Hepatocyte (in vitro differentiated cells): ENCODE measurements at regions not wholly inside any gene's neighbourhood (a gene's known extent, or its start where the extent isn't known, plus 50 kb on each side); places are given as distances from the start of the nearest gene placed in this dataset.
A peak's percentile ranks its signal among the peaks of the same experiment; 100 is the strongest.
"Not testable (repeated sequence)": the region's sequence is repeated elsewhere in the genome, so short reads cannot be mapped to it uniquely, and the experiment has no call there.

Source experiments
- DNase-seq: peaks from one replicate; pipeline ENCODE4 v3.0.0-alpha.2; 2016; ENCODE audit warnings: low spot score
- H2AFZ ChIP-seq: fragments of 200-600 bp; sonication (generic); 2 replicates; pipeline ENCODE4 v1.6.0; 2016; ENCODE audit warnings: antibody characterized with exemption, mild to moderate bottlenecking
- H3K27ac ChIP-seq: fragments of 200-600 bp; sonication (generic); 2 replicates; pipeline ENCODE4 v1.5.1; 2016; ENCODE audit warnings: mild to moderate bottlenecking
- H3K27me3 ChIP-seq: fragments of 200-600 bp; sonication (generic); 2 replicates; pipeline ENCODE4 v1.6.1; 2016
- H3K36me3 ChIP-seq: fragments of 200-600 bp; sonication (generic); replicated peaks from 2 replicates; pipeline ENCODE4 v1.5.1; 2016; ENCODE audit warnings: low read depth; ENCODE audit not compliant: insufficient read depth
- H3K4me1 ChIP-seq: fragments of 200-600 bp; sonication (generic); 2 replicates; pipeline ENCODE4 v1.5.1; 2016; ENCODE audit warnings: mild to moderate bottlenecking, moderate library complexity; ENCODE audit not compliant: insufficient read depth
- H3K4me2 ChIP-seq: fragments of 200-600 bp; sonication (generic); 2 replicates; pipeline ENCODE4 v1.6.0; 2016
- H3K4me3 ChIP-seq: fragments of 200-600 bp; sonication (generic); 2 replicates; pipeline ENCODE4 v1.5.1; 2016; ENCODE audit warnings: mild to moderate bottlenecking
- H3K79me2 ChIP-seq: fragments of 200-600 bp; sonication (generic); 2 replicates; pipeline ENCODE4 v1.6.0; 2017; ENCODE audit warnings: mild to moderate bottlenecking
- H3K9me2 ChIP-seq: fragments of 200-600 bp; sonication (generic); replicated peaks from 2 replicates; pipeline ENCODE4 v1.6.0; 2017; ENCODE audit warnings: mild to moderate bottlenecking; ENCODE audit not compliant: insufficient read depth
- H3K9me3 ChIP-seq: fragments of 200-600 bp; sonication (generic); 2 replicates; pipeline ENCODE4 v1.5.1; 2016; ENCODE audit warnings: low read depth, mild to moderate bottlenecking
- H4K20me1 ChIP-seq: fragments of 200-600 bp; sonication (generic); 2 replicates; pipeline ENCODE4 v1.6.0; 2016; ENCODE audit warnings: mild to moderate bottlenecking; ENCODE audit not compliant: insufficient read depth, poor library complexity, severe bottlenecking
- EZH2 ChIP-seq: fragments of 200-600 bp; sonication (generic); IDR thresholded peaks from 2 replicates; pipeline ENCODE4 v1.6.1; 2016; ENCODE audit warnings: antibody characterized with exemption, mild to moderate bottlenecking, borderline replicate concordance
- EZH2phosphoT487 ChIP-seq: fragments of 200-600 bp; sonication (generic); IDR thresholded peaks from one replicate; pipeline ENCODE4 v1.6.1; 2018; ENCODE audit warnings: antibody characterized with exemption, mild to moderate bottlenecking, low read depth, moderate library complexity; ENCODE audit not compliant: unreplicated experiment, severe bottlenecking
- WGBS: methylation state at CpG from one replicate; pipeline ENCODE4 v1.1.6; 2016; ENCODE audit warnings: low lambda C conversion rate; ENCODE audit errors: missing lambda C conversion rate; 5-methylcytosine and 5-hydroxymethylcytosine counted together
- TF ChIP-seq, protein P1 (sequence below): fragments of 200-600 bp; sonication (generic); IDR thresholded peaks from 2 replicates; pipeline ENCODE4 v1.5.1; 2016; ENCODE audit warnings: antibody characterized with exemption, mild to moderate bottlenecking; ENCODE audit not compliant: poor library complexity

DNA sequence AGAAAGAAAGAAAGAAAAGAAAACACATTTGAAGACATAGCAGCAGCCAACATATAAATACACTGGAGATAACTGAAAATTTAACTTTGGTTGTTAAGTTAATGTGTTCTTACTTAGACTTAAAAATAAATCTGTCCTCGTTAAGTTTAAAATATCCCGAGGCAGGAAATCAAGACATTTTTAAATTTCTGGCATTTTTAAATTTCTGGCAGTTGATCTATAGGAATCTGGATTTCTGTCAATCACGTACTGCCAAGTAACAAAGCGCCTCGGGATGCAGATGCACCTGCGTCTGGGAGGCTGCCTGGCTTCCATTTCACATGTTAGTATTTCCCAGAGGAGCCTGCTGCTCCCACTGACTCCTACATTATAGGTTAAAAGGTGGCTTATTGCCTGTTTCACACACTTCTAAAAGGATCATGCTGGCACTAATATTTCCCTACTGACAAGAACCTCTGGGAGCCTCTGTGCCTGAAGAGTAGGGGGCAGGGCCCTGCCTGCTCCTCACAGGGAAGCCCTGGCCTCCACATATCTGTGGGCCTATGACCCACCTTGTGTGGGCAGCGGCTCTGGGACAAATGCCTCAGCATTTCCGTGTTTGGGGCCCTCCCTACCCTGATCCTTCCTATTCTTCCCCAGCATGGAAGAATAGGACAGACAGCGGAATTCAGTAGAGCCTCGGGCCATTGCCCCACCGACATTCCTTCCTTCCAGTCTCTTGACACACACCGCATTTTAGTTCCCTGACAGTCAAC is 62.8 kb upstream of the ATP12A start:
- H3K27ac ChIP-seq = no peak overlapping the region
- no peaks in the 10 kb centered on the region for H4K20me1 ChIP-seq
- no peak overlapping the region for H2AFZ ChIP-seq
- no peaks in the 10 kb centered on the region for H3K36me3 ChIP-seq
- 89% methylated on average over 12 of the region's 12 CpGs for WGBS
- H3K4me1 ChIP-seq = no peaks in the 10 kb centered on the region
- TF ChIP-seq, protein P1, sequence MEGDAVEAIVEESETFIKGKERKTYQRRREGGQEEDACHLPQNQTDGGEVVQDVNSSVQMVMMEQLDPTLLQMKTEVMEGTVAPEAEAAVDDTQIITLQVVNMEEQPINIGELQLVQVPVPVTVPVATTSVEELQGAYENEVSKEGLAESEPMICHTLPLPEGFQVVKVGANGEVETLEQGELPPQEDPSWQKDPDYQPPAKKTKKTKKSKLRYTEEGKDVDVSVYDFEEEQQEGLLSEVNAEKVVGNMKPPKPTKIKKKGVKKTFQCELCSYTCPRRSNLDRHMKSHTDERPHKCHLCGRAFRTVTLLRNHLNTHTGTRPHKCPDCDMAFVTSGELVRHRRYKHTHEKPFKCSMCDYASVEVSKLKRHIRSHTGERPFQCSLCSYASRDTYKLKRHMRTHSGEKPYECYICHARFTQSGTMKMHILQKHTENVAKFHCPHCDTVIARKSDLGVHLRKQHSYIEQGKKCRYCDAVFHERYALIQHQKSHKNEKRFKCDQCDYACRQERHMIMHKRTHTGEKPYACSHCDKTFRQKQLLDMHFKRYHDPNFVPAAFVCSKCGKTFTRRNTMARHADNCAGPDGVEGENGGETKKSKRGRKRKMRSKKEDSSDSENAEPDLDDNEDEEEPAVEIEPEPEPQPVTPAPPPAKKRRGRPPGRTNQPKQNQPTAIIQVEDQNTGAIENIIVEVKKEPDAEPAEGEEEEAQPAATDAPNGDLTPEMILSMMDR = no peak
- TF ChIP-seq EZH2 (no peak), EZH2phosphoT487 (no peak)
- H3K27me3 ChIP-seq = no peaks in the 10 kb centered on the region
- H3K9me2 ChIP-seq = no peaks in the 10 kb centered on the region
- no peaks in the 10 kb centered on the region for H3K9me3 ChIP-seq
- no peaks in the 10 kb centered on the region for H3K79me2 ChIP-seq
- H3K4me2 ChIP-seq = no peak overlapping the region
- H3K4me3 ChIP-seq = no peak overlapping the region
- DNase-seq = no peak

DNA sequence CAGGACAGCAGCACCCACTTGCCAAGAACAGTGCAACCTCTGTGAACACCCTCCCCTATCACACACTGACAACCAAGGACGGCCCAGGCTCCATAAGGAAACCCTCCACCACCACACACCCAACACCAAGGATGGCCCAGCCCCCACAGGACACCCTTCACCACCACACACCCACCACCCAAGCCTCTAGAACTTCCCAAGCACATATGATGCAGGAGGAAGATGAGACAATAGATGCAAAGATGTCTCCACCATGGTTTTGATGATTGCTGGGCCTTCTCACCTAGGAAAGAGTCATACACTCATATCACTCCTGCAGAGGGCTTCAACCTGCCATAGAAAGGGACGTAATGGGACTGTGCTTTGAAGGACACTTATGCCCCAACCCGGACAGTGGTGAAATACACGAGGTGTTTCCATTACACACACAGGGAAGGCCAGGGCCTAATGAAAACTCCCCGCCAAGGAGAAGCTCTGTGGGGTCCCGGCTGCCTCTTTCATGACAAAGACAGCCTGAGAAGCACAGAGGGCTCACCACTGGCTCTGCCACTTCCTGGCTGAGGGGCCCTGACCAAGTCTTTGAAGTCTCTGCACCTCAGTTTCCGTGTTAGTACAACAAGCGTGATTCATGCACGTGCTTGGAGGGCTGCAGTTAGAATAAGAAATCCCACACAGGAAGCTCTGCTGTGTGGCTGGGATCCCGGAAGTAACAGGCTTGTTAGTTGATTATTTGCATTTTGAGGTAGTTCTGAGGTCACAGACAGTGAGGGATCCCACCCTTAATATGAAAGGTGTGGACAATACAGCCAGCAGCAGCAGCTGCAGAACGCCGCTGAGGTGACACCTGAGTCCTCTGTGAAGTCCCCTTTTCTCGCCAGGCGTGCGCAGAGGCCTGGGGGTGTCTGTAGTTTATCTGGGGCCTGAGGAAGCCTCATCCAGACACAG is 61.9 kb upstream of the ATP12A start:
- Histone ChIP-seq H3K27ac (peak overlapping the region; percentile 49), H3K79me2 (no peaks in the 10 kb centered on the region), H3K4me3 (no peak overlapping the region), H3K9me3 (no peaks in the 10 kb centered on the region), H3K9me2 (no peaks in the 10 kb centered on the region), H4K20me1 (no peaks in the 10 kb centered on the region), H3K4me2 (no peak overlapping the region), H3K36me3 (no peaks in the 10 kb centered on the region), H3K27me3 (no peaks in the 10 kb centered on the region), H3K4me1 (no peaks in the 10 kb centered on the region), H2AFZ (peak overlapping the region; percentile 21)
- no peak for DNase-seq
- no peak for TF ChIP-seq EZH2phosphoT487
- TF ChIP-seq, protein P1 = no peak
- TF ChIP-seq EZH2 = no peak
- 80% methylated on average over 15 of the region's 15 CpGs for WGBS

DNA sequence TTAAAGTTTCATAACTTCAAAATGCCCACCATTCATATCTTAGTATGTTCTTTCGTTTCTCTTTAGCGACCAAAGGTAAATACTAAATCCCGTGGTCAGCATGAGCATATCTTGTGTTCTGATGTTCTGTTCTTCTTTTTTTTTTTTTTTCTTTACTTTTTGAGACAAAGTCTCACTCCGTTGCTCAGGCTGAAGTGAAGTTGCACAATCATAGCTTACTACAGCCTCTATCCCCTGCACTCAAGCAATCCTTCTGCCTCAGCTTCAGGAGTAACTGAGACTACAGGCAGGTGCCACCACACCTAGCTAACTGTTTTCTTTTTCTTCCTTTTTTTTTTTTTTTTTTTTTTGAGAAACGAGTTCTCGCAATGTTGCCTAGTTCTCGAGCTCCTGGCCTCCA is 60.9 kb upstream of the ATP12A start:
- no peak overlapping the region for H2AFZ ChIP-seq
- no peak overlapping the region for H3K4me2 ChIP-seq
- H3K4me1 ChIP-seq = no peaks in the 10 kb centered on the region
- no peaks in the 10 kb centered on the region for H3K36me3 ChIP-seq
- H3K27me3 ChIP-seq = no peaks in the 10 kb centered on the region
- DNase-seq = peak; percentile 42
- H4K20me1 ChIP-seq = no peaks in the 10 kb centered on the region
- H3K27ac ChIP-seq = peak overlapping the region; percentile 49
- no peaks in the 10 kb centered on the region for H3K9me3 ChIP-seq
- H3K4me3 ChIP-seq = no peak overlapping the region
- no peaks in the 10 kb centered on the region for H3K79me2 ChIP-seq
- WGBS = 69% methylated on average over 7 of the region's 7 CpGs
- H3K9me2 ChIP-seq = no peaks in the 10 kb centered on the region
- TF ChIP-seq EZH2 (no peak), EZH2phosphoT487 (no peak)
- TF ChIP-seq, protein P1 = no peak

GRCh38 chr13:24622481-24623148 is 57.6 kb upstream of the ATP12A start:
- not testable (repeated sequence) for H3K79me2 ChIP-seq, DNase-seq, H3K27me3 ChIP-seq, H2AFZ ChIP-seq, H3K36me3 ChIP-seq, H4K20me1 ChIP-seq, H3K9me3 ChIP-seq, H3K4me3 ChIP-seq, H3K27ac ChIP-seq, H3K9me2 ChIP-seq, H3K4me2 ChIP-seq
- H3K4me1 ChIP-seq = peaks cover 20% of the 10 kb centered on the region
- WGBS = 91% methylated on average over 8 of the region's 8 CpGs
